GM12875 (cell line): ENCODE measurements at regions not wholly inside any gene's neighbourhood (a gene's known extent, or its start where the extent isn't known, plus 50 kb on each side); places are given as distances from the start of the nearest gene placed in this dataset.

Experiments used
- H3K4me3 ChIP-seq: one replicate; pipeline ENCODE4 v1.5.1; 2011; ENCODE audit warnings: low read depth, low read length, control low read depth
- TF ChIP-seq, protein P1 (sequence below): IDR thresholded peaks from 2 replicates; pipeline ENCODE4 v1.5.1; 2011; ENCODE audit warnings: low read depth, mild to moderate bottlenecking, control low read depth, inconsistent platforms, low read length, moderate library complexity, borderline replicate concordance; ENCODE audit not compliant: insufficient read depth

DNA sequence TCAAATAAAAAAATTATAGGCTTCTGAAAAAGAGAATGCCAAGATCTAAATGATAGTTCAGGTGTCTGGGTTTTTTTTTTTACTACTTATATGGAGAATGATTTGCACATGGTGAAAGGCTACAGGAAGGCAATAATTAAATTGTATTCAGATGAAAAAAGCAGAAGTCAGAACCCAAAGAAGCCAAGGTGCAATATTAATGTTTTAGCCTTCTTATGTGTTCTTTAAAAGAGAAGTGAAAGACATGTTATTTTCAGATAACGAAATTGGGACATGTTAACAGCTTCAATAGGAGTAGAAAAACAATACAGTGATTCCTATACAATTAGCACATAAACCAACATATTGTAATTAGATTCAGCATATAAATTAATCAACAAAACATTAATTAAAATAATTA lies 452.9 kb upstream of the PRMT6 start:
- no peak overlapping the region for H3K4me3 ChIP-seq
- TF ChIP-seq, protein P1, sequence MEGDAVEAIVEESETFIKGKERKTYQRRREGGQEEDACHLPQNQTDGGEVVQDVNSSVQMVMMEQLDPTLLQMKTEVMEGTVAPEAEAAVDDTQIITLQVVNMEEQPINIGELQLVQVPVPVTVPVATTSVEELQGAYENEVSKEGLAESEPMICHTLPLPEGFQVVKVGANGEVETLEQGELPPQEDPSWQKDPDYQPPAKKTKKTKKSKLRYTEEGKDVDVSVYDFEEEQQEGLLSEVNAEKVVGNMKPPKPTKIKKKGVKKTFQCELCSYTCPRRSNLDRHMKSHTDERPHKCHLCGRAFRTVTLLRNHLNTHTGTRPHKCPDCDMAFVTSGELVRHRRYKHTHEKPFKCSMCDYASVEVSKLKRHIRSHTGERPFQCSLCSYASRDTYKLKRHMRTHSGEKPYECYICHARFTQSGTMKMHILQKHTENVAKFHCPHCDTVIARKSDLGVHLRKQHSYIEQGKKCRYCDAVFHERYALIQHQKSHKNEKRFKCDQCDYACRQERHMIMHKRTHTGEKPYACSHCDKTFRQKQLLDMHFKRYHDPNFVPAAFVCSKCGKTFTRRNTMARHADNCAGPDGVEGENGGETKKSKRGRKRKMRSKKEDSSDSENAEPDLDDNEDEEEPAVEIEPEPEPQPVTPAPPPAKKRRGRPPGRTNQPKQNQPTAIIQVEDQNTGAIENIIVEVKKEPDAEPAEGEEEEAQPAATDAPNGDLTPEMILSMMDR, result no peak

DNA sequence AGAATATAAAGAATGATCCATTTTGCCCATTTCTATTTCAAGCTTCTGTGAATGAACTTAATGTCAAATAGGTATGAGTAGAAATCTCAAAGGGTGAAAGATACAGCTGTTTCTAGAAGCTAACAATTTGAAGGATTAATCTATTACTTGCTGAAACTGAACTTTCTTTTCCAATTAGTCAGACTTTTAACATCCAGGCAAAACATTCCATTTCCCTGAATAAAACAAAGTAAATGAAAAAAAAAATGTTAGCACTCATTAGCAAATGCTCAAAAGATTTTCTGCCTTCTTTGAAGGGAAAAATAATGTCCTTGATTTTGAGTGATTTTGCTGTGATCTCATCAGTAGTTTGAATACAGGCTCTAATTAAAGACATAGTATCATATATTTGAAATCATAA lies 447.6 kb upstream of the PRMT6 start:
- TF ChIP-seq, protein P1, result no peak
- H3K4me3 ChIP-seq, result no peak overlapping the region

DNA sequence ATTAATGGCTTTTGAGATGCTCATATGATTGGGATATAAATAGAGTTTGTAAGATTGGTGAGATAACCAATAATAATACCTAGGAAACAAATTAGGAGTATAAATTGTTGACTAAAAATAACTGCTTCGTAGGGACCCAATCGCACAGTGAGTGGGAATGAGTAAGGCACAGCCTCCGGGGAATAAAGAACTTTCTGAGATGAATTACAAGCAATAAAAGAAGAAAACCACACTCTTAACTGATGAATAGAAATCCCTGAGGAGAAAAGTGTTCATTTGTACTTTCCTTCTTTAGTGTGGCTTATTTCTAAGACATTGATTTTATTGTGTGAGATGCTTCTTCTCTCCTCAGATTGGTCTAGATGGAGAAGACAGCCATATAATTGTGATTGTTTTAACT lies 443.4 kb upstream of the PRMT6 start:
- TF ChIP-seq, protein P1, result no peak
- no peak overlapping the region for H3K4me3 ChIP-seq

DNA sequence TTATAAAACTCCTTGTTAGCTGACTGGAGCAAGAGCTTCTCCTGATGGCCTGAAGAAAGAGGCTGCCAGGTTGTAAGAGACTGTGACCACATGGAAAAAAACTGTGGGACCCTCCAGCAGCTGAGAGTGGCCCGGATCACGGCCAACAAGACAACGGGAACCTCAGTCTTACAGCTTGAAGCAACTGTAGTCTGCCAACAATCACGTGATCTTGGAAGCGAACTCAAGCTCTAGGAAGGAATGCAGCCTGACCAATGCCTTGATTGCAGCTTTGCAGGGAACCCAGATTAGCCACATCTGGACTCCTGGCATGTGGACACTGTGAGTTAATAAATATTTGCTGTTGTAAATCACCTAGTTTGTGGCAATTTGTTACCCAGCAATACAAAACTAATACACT lies 442.6 kb upstream of the PRMT6 start:
- no peak overlapping the region for H3K4me3 ChIP-seq
- TF ChIP-seq, protein P1, result no peak

DNA sequence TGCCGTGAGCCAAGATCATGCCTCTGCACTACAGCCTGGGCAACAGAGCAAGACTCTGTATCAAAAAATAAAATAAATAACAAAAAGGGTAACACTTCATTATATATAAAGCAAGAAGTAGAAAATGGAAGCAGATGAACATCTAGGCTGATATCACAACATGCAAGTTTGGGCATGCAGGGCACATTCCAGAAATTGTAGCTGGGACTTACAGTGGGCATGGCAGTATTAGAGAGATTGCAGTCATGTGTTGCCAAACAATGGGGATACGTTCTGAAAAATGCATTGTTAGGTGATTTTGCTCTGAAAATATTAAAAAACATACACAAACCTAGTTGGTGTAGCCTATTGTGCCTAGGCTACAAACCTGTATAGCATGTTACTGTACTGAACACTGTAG lies 441.0 kb upstream of the PRMT6 start:
- no peak overlapping the region for H3K4me3 ChIP-seq
- TF ChIP-seq, protein P1, result no peak

DNA sequence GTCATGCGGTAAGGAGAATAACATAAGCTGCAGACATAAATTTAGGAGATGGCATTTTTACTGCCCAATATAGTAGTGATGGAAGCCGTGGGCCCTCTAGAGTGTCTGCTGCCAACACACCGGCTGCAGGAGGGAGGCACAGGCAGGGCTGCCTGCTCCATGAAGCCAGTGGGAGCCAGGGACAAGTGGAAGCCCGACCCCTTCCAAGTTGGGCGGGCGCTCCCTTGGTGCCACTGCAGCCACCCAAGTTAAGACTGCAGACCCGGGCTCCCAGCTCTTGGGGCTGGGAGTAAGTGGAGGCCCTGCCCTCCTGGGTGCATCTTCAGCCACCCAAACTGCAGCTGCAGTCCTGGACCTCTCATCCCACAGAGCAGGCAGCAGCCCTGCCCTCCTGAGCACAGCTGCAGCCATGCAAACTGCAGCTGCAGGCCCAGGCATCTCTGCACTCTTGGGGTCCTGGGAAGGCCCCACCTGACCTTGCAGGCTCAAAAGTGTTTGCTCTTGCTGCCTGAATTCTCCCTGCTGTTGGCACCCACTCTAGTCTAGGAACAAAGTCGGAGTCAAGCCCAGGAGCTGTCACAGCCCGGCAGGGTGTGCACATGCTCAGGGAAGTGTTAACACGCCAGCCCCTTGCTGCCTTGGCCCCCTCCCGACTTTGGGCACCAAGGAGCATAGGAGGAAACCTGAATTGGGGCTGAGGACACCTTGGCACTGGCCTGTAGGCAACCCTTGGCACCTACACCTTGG lies 437.2 kb upstream of the PRMT6 start:
- TF ChIP-seq, protein P1, result no peak
- H3K4me3 ChIP-seq, result no peak overlapping the region

DNA sequence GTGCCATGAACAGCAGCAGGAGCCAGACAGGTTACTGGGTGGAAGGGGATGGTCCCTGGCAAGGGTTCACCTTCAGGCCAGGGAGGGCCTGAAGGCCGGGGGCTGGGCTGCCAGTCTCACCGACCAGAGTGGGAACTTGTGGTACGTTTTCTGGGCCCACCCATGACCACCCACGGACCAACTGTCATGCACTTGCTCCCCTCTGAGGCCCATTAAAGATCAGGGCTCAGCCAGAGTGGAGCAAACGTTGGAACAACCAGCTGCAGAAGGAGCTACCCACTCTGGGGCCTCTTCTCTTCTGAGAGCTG lies 436.7 kb upstream of the PRMT6 start:
- no peak overlapping the region for H3K4me3 ChIP-seq
- TF ChIP-seq, protein P1, result no peak
